Activated T-cell treated with anti-CD3 and anti-CD28 coated beads for 4 hours (primary cell): ENCODE measurements at regions not wholly inside any gene's neighbourhood (a gene's known extent, or its start where the extent isn't known, plus 50 kb on each side); places are given as distances from the start of the nearest gene placed in this dataset.

Experiments used
- DNase-seq: peaks from one replicate; pipeline ENCODE4 v3.0.0-alpha.2; 2020

- no peak for DNase-seq
Observed at GRCh38 chr2:144707736-144708326, 187.9 kb upstream of the ZEB2 start.

- no peak for DNase-seq
Observed at GRCh38 chr2:144706647-144707046, 186.7 kb upstream of the ZEB2 start.

GRCh38 chr2:144705328-144706245, 185.7 kb upstream of the ZEB2 start:
- no peak for DNase-seq

- no peak for DNase-seq
Observed at GRCh38 chr2:144704709-144705095, 184.8 kb upstream of the ZEB2 start.

GRCh38 chr2:144703852-144704708, 184.2 kb upstream of the ZEB2 start:
- no peak for DNase-seq

GRCh38 chr2:144702051-144702450, 182.1 kb upstream of the ZEB2 start:
- no peak for DNase-seq

GRCh38 chr2:144701259-144701658, 181.3 kb upstream of the ZEB2 start:
- no peak for DNase-seq

- DNase-seq = no peak
Observed at GRCh38 chr2:144698156-144698555, 178.2 kb upstream of the ZEB2 start.

- no peak for DNase-seq
Observed at GRCh38 chr2:144695657-144696056, 175.7 kb upstream of the ZEB2 start.

GRCh38 chr2:144694456-144694855, 174.5 kb upstream of the ZEB2 start:
- no peak for DNase-seq

- no peak for DNase-seq
Observed at GRCh38 chr2:144693179-144693578, 173.3 kb upstream of the ZEB2 start.

GRCh38 chr2:144692661-144693060, 172.7 kb upstream of the ZEB2 start:
- DNase-seq = no peak

GRCh38 chr2:144690771-144691170, 170.9 kb upstream of the ZEB2 start:
- no peak for DNase-seq

GRCh38 chr2:144686518-144687215, 166.7 kb upstream of the ZEB2 start:
- DNase-seq = no peak

GRCh38 chr2:144683966-144684365, 164.0 kb upstream of the ZEB2 start:
- no peak for DNase-seq

GRCh38 chr2:144683107-144683753, 163.3 kb upstream of the ZEB2 start:
- no peak for DNase-seq

GRCh38 chr2:144682248-144682647, 162.3 kb upstream of the ZEB2 start:
- no peak for DNase-seq

- no peak for DNase-seq
Observed at GRCh38 chr2:144681389-144681788, 161.5 kb upstream of the ZEB2 start.

- no peak for DNase-seq
Observed at GRCh38 chr2:144679942-144680341, 160.0 kb upstream of the ZEB2 start.

GRCh38 chr2:144678736-144679135, 158.8 kb upstream of the ZEB2 start:
- DNase-seq = no peak

GRCh38 chr2:144675731-144676130, 155.8 kb upstream of the ZEB2 start:
- DNase-seq = no peak

GRCh38 chr2:144675331-144675730, 155.4 kb upstream of the ZEB2 start:
- DNase-seq = no peak
